GM21526 (cell line): ENCODE measurements at regions not wholly inside any gene's neighbourhood (a gene's known extent, or its start where the extent isn't known, plus 50 kb on each side); places are given as distances from the start of the nearest gene placed in this dataset.

Experiments used
- ATAC-seq: cut with Tn5 transposase; IDR thresholded peaks from one replicate; pipeline ENCODE4 v1.9.1; 2021; ENCODE audit warnings: moderate library complexity; ENCODE audit not compliant: unreplicated experiment, low FRiP score

GRCh38 chr9:109880276-109881169 is 100.5 kb downstream of the PALM2AKAP2 start:
- ATAC-seq = peak; percentile 77

GRCh38 chr9:109883623-109884022 is 103.6 kb downstream of the PALM2AKAP2 start:
- ATAC-seq = no peak

GRCh38 chr9:109886041-109886440 is 106.0 kb downstream of the PALM2AKAP2 start:
- no peak for ATAC-seq

- ATAC-seq = no peak
These were observed 106.6 kb downstream of the PALM2AKAP2 start for GRCh38 chr9:109886617-109887016.

GRCh38 chr9:109887079-109887478 is 107.1 kb downstream of the PALM2AKAP2 start:
- ATAC-seq = no peak

- no peak for ATAC-seq
These were observed 108.7 kb downstream of the PALM2AKAP2 start for GRCh38 chr9:109888695-109889094.

- ATAC-seq = no peak
These were observed 109.5 kb downstream of the PALM2AKAP2 start for GRCh38 chr9:109889456-109889855.

GRCh38 chr9:109893241-109893640 is 113.2 kb downstream of the PALM2AKAP2 start:
- peak; percentile 53 for ATAC-seq

- ATAC-seq = no peak
These were observed 114.5 kb downstream of the PALM2AKAP2 start for GRCh38 chr9:109894473-109894872.

GRCh38 chr9:109894921-109895758 is 115.1 kb downstream of the PALM2AKAP2 start:
- ATAC-seq = no peak

GRCh38 chr9:109901201-109901600 is 121.2 kb downstream of the PALM2AKAP2 start:
- ATAC-seq = no peak

- ATAC-seq = no peak
These were observed 123.6 kb downstream of the PALM2AKAP2 start for GRCh38 chr9:109903515-109904138.

GRCh38 chr9:109904666-109905065 is 124.7 kb downstream of the PALM2AKAP2 start:
- ATAC-seq = no peak

GRCh38 chr9:109905472-109905871 is 125.5 kb downstream of the PALM2AKAP2 start:
- ATAC-seq = no peak

GRCh38 chr9:109906766-109907382 is 126.9 kb downstream of the PALM2AKAP2 start:
- ATAC-seq = no peak

- ATAC-seq = peak; percentile 67
These were observed 127.4 kb downstream of the PALM2AKAP2 start for GRCh38 chr9:109907400-109907799.

- no peak for ATAC-seq
These were observed 127.9 kb downstream of the PALM2AKAP2 start for GRCh38 chr9:109907810-109908458.

GRCh38 chr9:109908459-109909390 is 128.7 kb downstream of the PALM2AKAP2 start:
- no peak for ATAC-seq
